Fibroblast of villous mesenchyme (primary cell): ENCODE measurements at regions not wholly inside any gene's neighbourhood (a gene's known extent, or its start where the extent isn't known, plus 50 kb on each side); places are given as distances from the start of the nearest gene placed in this dataset.

Source experiments
- DNase-seq: peaks from one replicate; pipeline ENCODE4 v3.0.0-alpha.2; 2010; ENCODE audit warnings: low read depth
- H3K4me3 ChIP-seq: 2 replicates; pipeline ENCODE4 v1.5.1; 2011; ENCODE audit warnings: low read depth, mild to moderate bottlenecking, low read length
- CTCF ChIP-seq: IDR thresholded peaks from 2 replicates; pipeline ENCODE4 v1.5.1; 2012; ENCODE audit warnings: low read depth, mild to moderate bottlenecking, low read length; ENCODE audit not compliant: insufficient read depth

GRCh38 chr3:193972832-193973231 is 163.1 kb upstream of the HES1 start:
- H3K4me3 ChIP-seq, result no peak overlapping the region
- DNase-seq, result peak; percentile 53
- TF ChIP-seq CTCF, result no peak

GRCh38 chr3:193974191-193974652 is 161.7 kb upstream of the HES1 start:
- H3K4me3 ChIP-seq, result peak overlapping the region; percentile 5
- DNase-seq, result peak; percentile 96
- TF ChIP-seq CTCF, result no peak

- no peak for TF ChIP-seq CTCF
- H3K4me3 ChIP-seq, result peak overlapping the region; percentile 5
- DNase-seq, result peak; percentile 91
Measured at GRCh38 chr3:193974671-193975535, 161.0 kb upstream of the HES1 start.

GRCh38 chr3:193977622-193978021 is 158.3 kb upstream of the HES1 start:
- no peak for DNase-seq
- no peak for TF ChIP-seq CTCF

GRCh38 chr3:193978030-193978429 is 157.9 kb upstream of the HES1 start:
- H3K4me3 ChIP-seq, result no peak overlapping the region
- TF ChIP-seq CTCF, result no peak
- no peak for DNase-seq

More at GRCh38 chr3:193977622-193978021, 158.3 kb upstream of the HES1 start:
- H3K4me3 ChIP-seq, result no peak overlapping the region

- peak; percentile 94 for DNase-seq
- no peak for TF ChIP-seq CTCF
- H3K4me3 ChIP-seq, result no peak overlapping the region
Measured at GRCh38 chr3:193978486-193978885, 157.5 kb upstream of the HES1 start.
